IPS-NIHi7 (cell line): ENCODE measurements at regions not wholly inside any gene's neighbourhood (a gene's known extent, or its start where the extent isn't known, plus 50 kb on each side); places are given as distances from the start of the nearest gene placed in this dataset.

Experiments used
- DNase-seq: peaks from one replicate; pipeline ENCODE4 v3.0.0; 2012; ENCODE audit warnings: mixed read lengths; ENCODE audit errors: extremely low spot score

DNA sequence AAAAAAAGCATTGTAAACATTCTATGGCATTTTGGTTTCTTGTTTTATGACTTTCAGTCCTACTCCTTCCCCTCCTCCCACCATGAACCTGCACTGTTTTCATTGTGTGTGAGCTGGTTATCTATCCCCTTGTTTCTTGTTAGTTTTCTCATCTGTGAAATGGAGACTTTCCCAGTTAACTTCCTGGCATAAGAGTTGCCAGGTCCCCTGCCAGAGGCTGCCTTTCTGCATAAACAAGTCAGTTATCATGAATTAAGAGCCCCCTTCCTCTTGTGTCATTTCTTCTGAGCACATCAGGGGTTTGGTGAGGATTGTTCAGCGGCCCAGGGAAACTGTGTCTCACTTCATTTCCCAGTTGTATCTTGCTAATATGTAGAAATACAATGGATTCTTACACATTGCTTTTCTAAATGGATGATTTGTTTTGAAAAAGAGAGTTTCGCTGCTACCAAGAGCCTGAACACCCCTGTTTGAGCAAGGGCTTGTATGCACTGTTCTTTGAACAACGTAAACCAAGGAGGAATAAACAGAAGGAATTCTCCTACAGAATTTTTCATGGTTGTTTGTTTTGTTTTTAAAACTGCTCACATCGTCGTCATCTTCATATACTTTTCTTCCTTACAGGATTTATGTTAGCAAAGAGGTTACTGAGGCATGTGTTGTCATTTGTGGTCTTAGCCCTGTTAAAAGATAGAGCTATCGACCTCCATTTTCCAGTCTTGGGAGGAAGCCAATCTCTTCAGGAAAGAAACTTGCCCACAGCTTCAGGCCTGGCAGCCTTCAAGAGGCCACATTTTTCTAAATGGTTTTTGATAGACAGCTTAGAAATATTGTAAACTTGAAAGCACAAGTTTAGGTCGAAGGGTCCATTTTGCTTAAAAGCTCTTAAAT is 144.6 kb upstream of the IL12A start:
- DNase-seq: no peak

DNA sequence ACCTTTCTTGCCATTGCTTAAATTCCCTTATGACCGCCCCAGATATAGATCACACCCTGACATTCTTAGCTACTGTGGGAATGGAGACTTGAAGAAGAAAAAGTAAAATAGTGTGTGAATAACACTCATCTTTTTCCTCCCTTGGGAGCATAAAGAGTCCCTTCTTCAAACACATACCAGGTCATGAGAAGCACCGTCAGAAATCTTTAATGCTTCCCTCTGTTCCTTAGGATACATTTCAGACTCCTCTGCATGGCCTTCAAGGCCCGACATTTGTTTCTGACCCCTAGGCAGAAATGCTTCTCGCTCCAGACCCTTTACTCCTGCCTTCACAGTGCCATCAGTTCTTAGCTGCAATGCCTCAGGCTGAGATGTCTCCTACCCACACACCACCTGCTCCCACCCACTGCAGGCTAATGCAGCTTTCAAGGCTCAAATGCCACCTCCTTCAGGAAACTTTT is 143.8 kb upstream of the IL12A start:
- no peak for DNase-seq

DNA sequence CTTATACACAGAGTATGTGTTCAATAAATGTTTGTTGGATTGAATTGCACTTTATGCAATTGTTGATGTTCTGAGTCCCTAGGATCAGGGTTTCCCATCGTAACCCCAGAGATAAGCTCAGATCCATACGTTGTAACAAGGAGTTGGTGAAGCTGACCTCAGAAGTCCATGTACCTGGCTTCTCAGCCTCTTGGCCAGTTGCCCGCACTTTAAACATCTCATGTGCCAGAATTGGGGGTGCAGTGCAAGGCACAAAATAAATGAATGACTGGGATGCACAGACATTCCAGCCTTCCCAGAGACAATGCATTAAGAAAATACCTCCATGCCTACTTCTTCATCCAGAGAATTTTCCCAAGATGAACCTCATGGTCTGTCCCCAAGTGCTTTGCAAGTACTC is 142.9 kb upstream of the IL12A start:
- DNase-seq: no peak

DNA sequence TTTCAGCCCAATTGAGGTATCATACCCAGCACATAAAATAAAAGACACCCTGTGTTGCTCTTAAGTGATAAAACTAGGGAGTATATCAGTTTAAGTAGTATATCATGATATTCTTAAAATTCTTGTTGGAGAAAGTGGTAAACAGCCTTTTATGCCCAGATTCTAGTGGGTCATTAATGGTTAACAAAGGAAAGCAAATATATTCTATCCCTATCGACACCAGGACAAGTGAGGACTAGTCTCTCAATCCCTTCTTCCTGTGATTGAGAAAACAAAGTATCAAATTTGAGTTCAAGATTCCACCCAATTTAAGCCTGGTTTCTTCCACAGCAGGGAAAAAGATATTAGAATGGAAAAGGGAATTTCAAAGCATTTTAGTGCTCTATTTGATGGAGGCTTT is 142.4 kb upstream of the IL12A start:
- DNase-seq: no peak

DNA sequence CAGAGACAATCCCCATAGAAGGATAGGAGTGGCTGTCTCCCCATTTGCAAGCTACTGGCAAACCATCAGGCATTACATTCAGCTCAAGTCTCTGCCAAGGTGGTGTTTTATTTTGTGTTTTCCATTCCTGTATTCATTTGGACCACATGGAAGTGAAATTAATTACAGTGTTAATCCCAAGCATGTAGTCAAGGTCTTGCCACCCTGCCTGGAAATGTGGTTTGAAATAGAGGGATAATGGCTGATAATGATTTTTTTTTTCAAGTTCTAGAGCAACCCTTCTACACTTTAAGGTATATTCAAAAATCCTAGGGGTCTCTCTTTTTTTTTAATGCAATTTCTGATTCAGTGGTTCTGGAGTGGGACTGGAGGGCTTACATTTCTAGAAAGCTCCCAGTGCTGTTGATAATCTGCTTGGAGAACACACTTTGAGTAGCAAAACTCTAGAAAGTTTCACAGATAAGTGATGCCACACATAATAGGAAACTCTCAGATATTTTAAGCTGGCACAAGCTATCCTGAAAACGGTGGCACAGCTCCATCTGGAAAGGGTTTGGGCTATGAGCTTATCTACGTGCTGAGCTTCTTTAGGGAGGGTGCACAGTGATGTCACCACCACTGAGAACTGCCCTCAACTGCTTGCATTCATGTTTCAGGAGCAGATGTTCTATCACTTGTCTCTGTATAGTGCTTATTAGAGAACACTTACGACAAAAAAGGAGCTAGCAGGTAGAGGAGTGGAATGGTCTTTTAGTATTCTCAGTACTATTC is 140.1 kb upstream of the IL12A start:
- no peak for DNase-seq

DNA sequence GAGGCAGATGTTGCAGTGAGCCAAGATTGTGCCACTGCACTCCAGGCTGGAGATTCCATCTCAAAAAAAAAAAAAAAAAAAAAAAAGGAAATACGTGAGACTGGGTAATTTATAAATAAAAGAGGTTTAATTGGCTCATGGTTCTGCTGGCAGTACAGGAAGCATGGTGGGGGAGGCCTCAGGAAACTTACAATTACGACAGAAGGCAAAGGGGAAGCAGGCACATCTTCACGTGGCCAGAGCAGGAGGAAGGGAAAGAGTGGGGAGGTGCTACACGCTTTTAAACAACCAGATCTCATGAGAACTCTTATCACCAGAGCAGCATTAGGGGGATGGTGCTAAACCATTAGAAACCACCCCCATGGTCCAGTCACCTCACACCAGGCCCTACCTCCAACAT is 138.2 kb upstream of the IL12A start:
- no peak for DNase-seq

DNA sequence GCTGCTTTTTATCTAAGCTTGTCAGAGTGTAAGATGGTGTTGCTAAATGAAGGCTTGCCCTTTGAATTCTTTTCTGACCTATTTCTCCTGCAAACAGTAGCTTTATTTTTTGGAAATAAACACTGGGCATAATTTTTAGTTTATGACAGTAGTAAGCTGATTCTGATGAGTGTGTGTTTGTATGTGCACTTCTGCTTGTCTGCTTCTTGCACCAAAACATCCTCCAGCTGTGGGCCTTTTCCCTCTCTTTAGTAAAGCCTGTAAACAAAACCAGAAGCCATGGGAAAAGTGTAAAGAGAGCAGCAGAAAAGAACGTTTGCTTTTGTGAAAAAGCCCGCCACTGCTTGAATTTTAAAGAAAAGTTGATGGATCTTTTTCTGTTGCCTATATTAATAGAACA is 136.4 kb upstream of the IL12A start:
- DNase-seq: no peak

DNA sequence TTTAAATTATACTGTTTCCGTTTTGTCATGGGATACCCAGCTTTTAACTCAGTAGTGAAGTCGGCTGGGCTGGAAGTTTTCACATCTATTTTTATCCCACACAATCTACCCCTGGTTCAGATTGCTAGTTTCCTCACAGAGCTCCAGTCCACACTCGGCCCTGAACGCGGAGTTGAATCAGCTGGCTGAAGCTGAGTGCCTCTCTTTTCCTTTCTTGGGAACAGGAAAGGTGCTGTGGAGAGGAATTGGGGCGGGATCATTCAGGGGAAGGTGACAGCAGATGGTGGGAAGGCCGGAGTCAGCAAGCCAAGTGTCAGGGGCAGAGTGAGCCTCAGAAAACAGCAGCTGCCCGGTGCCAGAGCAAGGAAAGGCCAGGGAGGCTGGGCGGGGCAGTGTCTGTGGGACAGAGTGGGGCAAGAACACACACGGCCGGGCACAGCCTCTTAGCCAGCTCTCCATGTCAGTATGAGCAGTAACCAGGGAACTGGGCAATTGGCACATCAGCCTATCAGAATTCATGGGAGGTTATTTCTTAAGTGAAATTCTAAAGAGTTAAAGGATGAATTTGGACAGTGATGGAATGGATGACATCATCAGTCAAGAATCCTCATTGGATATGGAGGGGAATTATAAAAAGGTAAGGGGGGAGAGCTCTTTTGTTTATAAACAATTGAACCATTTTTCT is 135.7 kb upstream of the IL12A start:
- DNase-seq: peak; percentile 60

DNA sequence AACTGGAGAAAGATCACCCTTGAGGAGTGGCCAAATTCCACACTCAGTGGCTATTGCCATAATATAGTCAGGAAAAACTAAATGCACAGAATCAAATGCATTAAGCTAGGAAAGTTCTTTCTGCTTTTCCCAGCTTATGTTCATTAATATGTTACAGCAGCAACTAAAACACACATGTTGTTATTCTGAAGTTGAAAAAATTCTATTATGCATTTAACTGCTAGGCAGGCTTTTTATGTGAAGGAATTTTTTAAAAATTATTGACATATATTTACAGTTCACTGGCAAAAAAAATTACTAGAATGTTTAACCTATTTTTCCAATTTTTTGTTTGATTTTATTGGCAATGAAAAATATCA is 135.2 kb upstream of the IL12A start:
- no peak for DNase-seq

DNA sequence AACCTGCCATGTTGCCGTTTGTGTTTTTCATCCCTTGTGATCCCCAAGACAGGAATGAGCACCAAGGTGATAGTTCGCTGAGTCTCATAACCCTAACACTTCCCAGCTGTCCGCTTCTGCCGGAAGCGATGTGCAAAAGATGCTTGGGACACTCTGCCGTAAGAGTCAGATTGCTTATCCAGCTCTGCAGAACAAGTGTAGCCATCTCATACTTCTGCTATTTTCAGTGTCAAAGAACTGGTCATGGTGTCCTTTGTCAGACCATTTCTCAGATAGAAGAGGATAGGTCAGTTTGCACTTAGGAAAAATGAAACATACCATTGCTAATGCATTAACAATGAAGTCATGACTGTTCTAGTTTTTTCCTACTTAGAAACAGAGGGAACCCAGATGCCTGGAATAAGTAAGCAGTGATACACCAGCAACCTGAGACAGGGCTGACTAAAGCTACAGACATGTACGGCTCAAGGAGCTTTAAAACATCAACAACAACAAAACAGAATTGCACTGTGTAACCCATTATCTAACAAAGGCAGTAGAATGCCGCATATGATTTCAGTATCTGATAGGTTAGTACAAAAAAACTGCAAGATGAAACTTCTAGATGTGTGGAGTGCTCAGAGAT is 134.0 kb upstream of the IL12A start:
- DNase-seq: no peak

DNA sequence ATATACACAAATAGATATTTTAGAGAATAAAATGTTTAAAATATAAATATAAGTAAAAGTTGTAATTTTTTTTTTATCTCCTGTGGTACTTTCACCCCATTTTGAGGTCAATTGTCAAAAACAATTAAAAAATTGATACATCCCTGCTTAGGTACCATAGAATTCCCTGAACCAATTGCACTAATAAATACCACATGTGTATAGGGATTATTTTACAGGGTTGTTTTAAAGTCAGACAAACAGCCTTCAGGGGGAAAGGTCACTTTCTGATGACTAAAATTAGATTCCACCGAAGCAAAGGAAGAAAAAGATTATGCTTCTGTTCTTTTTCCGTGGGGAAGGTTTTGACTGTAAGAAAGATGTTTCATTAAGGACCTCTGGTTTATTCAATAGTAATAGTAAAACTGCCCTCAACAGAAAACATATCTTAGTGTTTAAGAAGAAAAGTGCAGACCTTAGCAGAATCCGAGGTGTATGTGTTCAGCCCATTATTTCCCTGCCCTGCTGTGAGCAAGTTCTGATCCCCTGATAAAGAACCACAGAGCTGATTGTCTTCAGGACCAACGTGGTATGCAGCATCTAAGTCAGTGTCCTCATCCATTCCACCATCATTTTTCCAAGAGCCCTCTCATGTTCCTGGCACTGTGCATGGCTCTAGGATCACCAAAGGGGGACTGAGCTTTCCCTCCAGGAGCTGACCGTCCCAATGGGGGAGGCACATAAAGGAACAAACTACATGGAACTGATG is 132.9 kb upstream of the IL12A start:
- DNase-seq: no peak

DNA sequence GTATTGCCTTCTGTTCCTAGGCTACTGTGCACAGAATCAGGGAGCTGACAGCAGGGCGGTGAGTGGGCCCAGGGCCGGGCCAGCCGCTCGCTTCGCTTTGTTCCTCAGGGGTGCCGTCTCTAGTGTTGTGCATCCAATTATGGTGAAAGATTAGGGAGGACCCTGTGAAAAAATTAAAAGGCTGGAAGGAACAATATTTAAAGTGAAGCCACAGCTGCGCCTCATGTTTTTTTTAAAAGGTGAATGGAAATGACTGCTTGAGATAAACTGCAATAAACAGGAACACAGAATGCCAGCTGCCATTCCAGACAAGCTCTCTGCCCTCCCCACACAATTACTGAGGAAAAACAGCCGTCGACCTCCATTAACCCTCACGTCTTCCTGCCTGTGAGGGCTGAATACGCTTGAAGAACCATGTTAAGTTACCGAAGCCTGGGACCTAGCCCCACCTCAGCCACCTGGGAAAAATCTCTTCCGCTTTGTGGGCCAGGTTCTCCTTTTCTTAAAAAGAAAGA is 132.0 kb upstream of the IL12A start:
- no peak for DNase-seq

DNA sequence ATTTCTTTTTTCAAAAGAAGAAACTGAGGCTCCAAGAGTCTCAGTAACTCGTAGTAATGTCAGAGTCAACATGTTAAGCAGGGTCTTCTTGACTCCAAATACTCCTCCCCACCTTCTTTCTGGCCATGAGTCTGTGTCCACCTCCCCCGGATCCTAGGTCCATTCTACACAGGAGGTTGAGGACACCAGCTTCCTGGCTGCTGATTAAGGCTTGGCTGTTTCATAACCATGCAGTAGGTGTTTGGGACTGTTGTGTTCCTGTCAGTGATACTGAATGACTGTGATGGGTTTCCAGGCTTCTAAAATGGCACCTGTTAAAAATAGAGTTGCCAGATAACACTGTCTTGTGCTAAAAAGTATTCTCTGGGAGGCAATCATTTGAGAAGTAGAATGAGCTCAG is 130.8 kb upstream of the IL12A start:
- DNase-seq: no peak

DNA sequence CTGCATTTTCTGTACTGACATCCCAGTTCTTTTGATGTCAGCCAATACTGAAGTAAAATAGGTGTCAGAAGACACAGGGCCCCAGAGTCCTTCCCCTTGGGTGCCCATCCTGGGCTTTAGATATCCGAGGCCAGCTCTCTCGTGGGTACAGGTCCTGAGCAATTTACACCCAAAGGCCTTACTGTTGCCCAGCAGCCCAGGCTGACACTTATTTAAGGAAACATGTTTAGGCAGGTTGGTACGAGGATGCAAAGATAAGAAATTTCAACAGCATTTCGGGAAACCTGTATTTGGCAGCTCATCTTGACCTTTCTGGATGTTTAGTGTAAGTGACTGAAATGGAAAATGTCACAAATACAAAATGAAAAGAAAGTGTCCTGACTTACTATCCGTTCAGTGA is 130.0 kb upstream of the IL12A start:
- DNase-seq: no peak

DNA sequence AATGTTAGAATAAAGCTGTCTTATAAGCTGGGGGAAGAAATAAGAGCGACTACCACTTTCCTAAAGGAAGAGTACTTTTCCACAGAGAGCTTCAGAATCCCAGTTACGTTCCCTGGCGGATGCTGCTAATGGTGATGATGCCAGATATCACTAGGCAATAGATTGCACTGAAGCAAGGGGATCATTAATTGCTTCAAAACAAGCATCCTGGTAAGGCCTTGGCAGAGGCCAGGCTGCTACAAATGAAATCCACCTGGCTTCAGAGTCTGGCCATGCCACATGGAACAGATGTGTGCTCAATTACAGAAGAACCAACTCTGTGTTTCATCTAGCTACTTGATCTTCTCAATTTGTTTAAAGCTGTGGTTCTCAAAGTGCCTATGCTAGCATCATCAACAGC is 129.2 kb upstream of the IL12A start:
- DNase-seq: no peak

DNA sequence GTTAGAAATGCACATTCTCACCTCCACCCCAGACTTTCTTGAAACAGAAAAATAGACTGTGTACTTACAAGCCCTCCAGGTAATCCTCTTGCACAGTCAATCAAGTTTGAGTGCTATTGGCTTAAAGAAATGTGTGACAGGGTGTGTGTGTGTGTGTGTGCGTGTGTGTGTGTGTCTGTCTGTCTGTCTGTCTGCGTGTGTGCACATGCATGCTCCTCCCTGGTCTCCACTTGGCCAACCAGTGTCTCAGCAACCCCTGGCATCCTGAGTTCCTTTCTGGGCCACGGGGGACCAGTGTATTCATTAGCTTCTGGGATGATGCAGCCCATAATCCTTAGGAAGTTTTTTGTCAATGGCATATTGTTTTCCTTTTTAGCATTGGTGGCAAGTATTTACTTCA is 128.8 kb upstream of the IL12A start:
- DNase-seq: no peak

DNA sequence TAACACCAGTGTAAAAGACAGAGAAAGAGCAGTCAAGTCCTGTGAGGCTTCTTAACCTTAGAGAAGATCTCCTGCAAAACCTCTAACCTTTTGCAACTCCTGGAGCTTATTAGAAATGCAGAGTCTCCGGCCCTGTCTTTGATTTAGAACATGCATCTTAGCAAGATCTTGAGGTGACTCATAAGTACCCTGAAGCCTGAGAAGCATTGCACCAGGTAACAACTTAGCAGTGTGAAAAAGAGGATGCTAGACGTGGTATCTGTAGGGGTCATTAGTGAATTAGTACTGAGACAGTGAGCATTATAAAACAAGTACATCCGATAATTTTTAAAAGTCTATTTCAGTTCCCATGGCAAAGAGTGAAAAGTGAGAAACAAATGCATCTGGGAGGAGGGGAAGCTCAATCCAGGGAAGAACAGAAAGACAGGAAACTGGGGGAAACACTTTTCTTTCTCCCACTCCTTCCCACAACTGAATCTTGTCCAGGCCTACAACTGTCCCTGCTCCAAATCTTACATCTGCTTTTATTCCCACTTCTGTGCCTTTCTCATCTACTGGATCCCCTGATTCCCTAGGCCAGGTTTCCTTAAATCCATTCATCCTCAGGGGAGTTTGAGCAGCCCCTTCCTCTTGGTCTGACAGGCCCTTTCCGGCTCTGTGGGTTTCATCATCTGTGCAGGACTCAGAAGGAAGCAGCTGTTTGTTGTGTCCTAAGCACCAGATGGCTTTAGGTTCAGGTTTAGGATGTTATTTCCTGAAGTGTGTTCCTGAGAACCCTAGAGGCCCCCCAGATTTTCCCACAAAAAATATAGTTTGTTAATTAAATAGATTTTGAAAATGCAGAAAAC is 128.1 kb upstream of the IL12A start:
- no peak for DNase-seq

DNA sequence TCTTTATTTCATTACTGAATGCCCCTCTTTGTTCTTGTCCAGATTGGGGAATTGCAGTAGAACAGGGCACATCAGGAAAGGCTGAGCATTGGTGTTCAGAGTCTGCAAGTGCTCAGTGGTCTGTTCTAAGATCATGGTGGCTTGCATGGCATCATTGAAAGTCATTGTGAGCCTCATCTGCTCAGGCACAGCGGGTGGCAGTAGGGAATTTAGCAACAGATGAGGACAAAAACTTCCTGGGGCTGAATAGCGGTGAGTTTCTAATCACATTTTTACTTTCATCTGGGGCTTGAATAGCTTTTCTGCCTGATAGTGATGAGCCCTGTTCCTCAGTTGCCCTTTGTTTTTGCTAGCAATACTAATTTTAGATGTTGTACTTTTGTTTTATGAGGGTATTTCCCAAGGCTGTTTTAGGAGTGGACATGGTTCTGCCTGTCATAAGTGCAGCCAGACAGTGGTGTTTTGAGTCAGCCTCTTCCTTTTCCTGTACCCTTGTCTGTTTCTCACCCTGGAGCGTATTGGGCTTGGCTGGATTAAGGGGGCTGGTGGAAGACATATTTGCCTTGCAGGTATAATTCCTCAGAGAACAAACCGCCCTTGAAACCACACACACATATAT is 127.2 kb upstream of the IL12A start:
- DNase-seq: no peak

DNA sequence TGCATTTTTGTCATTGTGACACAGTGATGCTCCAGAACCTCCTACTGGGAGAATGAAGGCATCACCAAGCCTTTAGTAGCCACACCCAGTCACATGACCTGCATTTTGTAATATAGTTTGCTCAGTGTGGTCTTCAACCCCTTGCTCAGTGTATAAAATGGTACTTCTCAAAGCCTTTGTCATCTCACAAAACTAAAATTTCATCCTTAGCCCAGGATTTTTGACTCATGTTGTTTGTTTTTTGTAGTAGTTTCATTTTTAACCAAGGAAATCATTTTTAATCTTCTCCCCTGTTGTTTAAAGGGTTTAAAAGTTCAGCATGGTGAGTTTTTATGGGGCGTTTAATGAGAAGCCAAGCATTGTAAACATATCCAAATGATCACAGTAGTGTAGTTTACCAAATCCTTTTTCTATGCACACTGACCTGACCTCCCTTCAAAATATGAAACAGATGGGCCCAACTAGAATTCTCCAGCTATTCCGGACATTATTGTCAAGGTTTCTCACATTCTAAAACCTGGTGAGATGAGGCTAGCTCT is 123.5 kb upstream of the IL12A start:
- DNase-seq: no peak
